ENCODE measurements at regions not wholly inside any gene's neighbourhood (a gene's known extent, or its start where the extent isn't known, plus 50 kb on each side); places are given as distances from the start of the nearest gene placed in this dataset.

DNA sequence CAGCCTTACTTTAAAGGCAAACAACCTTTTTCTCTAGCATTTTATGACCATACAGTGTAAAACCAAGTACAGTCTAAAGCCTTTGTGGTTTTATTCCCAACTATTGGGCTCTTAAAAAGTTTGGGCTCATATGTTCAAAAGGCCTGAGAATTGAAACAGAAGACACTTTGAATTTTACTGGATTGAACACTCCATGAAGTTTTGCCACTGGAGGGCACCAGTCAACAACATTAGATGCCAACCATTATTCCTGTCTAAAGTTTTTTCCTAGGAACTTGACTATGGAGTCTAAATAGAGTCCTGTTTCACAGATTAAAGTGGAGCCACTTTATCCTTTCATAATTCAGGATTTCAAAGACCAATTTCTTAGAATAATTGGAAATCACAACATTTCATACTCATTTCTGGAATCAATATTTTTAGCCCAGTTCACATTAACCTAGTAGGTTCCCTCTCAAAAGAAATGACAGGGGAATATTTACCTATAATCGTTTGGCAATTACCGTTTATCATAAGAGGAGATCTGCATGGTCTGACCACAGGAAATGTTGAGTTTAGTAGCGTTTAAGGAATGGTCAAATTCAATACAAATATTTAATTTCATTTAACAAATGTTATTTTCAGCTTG lies 244.1 kb upstream of the PDZRN3 start:
- peak; percentile 48 for DNase-seq (ENCODE audit: low read depth)
- TF ChIP-seq, protein P1, sequence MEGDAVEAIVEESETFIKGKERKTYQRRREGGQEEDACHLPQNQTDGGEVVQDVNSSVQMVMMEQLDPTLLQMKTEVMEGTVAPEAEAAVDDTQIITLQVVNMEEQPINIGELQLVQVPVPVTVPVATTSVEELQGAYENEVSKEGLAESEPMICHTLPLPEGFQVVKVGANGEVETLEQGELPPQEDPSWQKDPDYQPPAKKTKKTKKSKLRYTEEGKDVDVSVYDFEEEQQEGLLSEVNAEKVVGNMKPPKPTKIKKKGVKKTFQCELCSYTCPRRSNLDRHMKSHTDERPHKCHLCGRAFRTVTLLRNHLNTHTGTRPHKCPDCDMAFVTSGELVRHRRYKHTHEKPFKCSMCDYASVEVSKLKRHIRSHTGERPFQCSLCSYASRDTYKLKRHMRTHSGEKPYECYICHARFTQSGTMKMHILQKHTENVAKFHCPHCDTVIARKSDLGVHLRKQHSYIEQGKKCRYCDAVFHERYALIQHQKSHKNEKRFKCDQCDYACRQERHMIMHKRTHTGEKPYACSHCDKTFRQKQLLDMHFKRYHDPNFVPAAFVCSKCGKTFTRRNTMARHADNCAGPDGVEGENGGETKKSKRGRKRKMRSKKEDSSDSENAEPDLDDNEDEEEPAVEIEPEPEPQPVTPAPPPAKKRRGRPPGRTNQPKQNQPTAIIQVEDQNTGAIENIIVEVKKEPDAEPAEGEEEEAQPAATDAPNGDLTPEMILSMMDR (IDR thresholded peaks at IDR 0.05; ENCODE audit: insufficient read depth, low read depth, low read length, missing control alignments), result peak; percentile 67
- H3K4me3 ChIP-seq (ENCODE audit: low read length), result no peak overlapping the region

DNA sequence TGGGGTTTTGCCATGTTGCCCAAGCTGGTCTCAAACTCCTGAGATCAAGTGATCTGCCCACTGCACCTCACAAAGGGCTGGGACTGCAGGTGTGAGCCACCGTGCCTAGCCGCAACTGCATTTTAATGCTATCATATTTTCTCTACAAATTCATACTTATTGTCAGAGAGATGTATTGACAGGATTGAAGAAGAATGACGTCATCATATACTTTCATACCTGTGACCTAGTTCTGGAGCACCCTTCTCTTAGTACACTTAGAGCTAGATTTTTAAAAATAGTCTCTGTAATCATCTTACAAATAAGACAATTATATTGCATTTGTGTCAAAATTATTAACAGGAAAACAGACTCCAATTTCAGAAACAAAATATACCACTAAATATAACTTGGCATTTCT lies 242.8 kb upstream of the PDZRN3 start:
- TF ChIP-seq, protein P1 (IDR thresholded peaks at IDR 0.05; ENCODE audit: insufficient read depth, low read depth, low read length, missing control alignments), result no peak
- DNase-seq (ENCODE audit: low read depth), result no peak
- H3K4me3 ChIP-seq (ENCODE audit: low read length), result no peak overlapping the region

DNA sequence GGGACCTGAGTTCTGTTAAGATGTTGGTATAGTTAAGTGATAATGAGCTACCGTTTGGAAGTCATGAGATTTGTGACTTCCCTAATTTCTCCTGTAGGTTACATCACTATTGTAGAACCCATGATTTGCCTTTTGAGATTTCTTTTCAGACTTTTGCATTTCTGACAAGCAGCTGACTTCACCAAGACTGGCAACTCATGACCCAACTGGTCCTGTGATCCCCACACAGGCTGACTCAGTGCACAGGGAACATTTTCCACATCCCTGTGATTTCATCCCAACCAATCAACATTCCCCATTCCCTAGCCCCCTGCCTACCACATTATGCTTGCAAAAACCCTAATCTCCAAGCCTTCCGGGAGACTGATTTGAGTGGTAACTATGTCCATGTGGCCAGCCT lies 242.1 kb upstream of the PDZRN3 start:
- peak; percentile 8 for DNase-seq (ENCODE audit: low read depth)
- TF ChIP-seq, protein P1 (IDR thresholded peaks at IDR 0.05; ENCODE audit: insufficient read depth, low read depth, low read length, missing control alignments), result no peak
- H3K4me3 ChIP-seq (ENCODE audit: low read length), result no peak overlapping the region

DNA sequence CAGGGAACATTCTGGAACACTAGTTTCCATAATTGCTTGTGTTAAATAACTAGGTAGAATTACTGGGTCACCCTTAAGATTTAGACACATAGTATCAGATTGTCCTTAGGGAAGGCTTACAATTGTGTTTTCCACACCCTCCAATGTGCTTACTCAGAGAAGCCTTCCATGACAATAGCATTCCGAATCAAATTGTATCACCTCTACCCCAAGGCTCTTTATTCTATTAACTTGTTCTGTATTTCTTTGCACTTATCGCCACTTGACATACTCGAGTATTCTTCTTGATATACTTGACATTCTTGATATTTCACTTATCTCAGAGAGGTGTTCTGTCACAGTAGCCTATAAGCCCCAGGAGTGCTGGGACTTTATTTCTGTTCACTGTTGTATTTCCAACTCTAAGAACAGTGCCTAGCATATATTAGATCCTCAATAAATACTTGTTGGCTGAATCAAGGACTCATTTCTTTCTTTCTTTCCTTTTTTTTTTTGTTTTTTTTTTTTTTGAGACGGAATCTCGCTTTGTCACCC lies 238.9 kb upstream of the PDZRN3 start:
- no peak overlapping the region for H3K4me3 ChIP-seq (ENCODE audit: low read length)
- TF ChIP-seq, protein P1 (IDR thresholded peaks at IDR 0.05; ENCODE audit: insufficient read depth, low read depth, low read length, missing control alignments), result no peak
- DNase-seq (ENCODE audit: low read depth), result no peak

DNA sequence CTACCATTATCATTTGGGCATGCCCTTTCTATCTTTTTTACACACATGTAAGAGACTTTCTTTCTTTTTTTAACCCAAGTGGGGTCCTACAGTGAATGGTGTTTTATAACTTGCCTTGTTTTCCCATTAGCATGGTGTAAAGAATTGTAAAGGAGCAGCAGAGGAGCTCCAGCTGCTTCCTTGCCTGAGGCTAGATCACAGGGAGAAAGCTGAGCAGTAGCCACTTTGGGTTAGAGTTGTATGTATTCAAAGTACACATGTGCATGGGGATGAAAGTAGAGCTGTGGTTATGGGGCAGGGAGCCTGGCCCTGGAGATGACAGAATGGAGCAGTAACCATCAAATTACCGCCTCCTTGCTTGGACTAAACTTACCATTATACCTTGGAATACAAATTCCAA lies 231.1 kb upstream of the PDZRN3 start:
- no peak overlapping the region for H3K4me3 ChIP-seq (ENCODE audit: low read length)
- DNase-seq (ENCODE audit: low read depth), result no peak
- TF ChIP-seq, protein P1 (IDR thresholded peaks at IDR 0.05; ENCODE audit: insufficient read depth, low read depth, low read length, missing control alignments), result no peak

DNA sequence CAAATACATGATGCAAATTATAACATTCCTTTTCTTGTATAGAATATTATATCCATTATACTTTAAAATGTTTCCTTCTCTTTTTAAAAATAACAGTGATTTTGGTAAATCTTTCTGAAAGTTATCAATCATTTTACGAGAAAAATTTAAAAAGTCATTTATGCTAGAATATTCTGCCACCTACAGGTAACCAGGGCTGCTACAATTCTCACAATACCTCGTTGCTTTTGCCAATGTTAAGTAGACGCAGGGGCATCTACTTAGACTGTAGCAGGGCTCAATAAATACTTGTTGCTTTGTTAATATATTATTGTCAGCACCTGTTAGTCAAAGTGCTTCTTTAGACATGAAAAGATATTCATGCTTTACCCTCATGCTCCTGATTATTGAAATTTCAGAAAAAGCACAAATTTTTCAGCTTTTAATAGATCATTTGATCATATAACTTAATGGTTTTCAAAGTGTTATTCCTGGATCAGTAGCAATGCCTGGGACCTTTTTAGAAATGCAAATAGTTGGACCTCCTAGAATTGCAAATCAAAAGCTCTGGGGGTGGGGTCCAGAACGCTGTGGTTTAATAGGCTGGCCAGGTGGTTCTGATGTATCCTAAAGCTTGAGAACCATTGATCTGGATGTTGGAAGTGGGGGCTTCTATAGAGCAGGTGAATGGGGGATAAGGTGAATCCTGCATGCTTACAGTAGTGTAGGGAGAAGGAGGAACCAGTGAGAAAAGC lies 223.6 kb upstream of the PDZRN3 start:
- TF ChIP-seq, protein P1 (IDR thresholded peaks at IDR 0.05; ENCODE audit: insufficient read depth, low read depth, low read length, missing control alignments), result peak; percentile 75
- no peak overlapping the region for H3K4me3 ChIP-seq (ENCODE audit: low read length)
- DNase-seq (ENCODE audit: low read depth), result peak; percentile 52
